ENCODE measurements at regions not wholly inside any gene's neighbourhood (a gene's known extent, or its start where the extent isn't known, plus 50 kb on each side); places are given as distances from the start of the nearest gene placed in this dataset.
"Not testable (repeated sequence)": the region's sequence is repeated elsewhere in the genome, so short reads cannot be mapped to it uniquely, and the experiment has no call there.

- no peaks in the 10 kb centered on the region for H3K4me1 ChIP-seq (ENCODE audit: control insufficient read depth, insufficient read depth, low read length)
- no peak overlapping the region for H3K27ac ChIP-seq (ENCODE audit: low read depth, low read length)
- H3K36me3 ChIP-seq (ENCODE audit: control insufficient read depth, insufficient read depth, low read length): no peaks in the 10 kb centered on the region
- H3K27me3 Mint-ChIP-seq (ENCODE audit: insufficient read depth): no peaks in the 10 kb centered on the region
- no peaks in the 10 kb centered on the region for H3K27me3 ChIP-seq (ENCODE audit: control insufficient read depth, insufficient read depth, low read length, poor library complexity, severe bottlenecking)
- H3K9ac ChIP-seq (ENCODE audit: extremely low read depth, low read length, poor library complexity, severe bottlenecking): no peak overlapping the region
- DNase-seq: no peak
- no peak for TF ChIP-seq CTCF (conservative IDR thresholded peaks at IDR 0.05)
- H3K4me1 Mint-ChIP-seq: peaks cover 13% of the 10 kb centered on the region
- WGBS, 2 experiments (ENCODE audit: insufficient coverage in 1 of 2, insufficient read length in 1 of 2): 87% methylated on average over 1 of the region's 1 CpG; no CpG with 5 or more reads in 1 of the 2 experiments
- no peaks in the 10 kb centered on the region for H3K36me3 Mint-ChIP-seq (ENCODE audit: low read depth)
- no peak overlapping the region for H3K27ac Mint-ChIP-seq
- no peak overlapping the region for H3K4me3 ChIP-seq (ENCODE audit: low read length)
- peaks cover 12% of the 10 kb centered on the region for H3K9me3 Mint-ChIP-seq
- peaks cover 13% of the 10 kb centered on the region for H3K9me3 ChIP-seq (ENCODE audit: control insufficient read depth, low read length)
- no peak overlapping the region for H3K4me3 Mint-ChIP-seq
Observed at GRCh38 chr16:48064971-48065370, 90.8 kb downstream of the ABCC12 start.

- no peaks in the 10 kb centered on the region for H3K27me3 ChIP-seq (ENCODE audit: control insufficient read depth, insufficient read depth, low read length, poor library complexity, severe bottlenecking)
- Mint-ChIP-seq H3K9me3 (peaks cover 16% of the 10 kb centered on the region), H3K36me3 (ENCODE audit: low read depth) (peaks cover 2% of the 10 kb centered on the region), H3K27ac (no peak overlapping the region), H3K4me3 (no peak overlapping the region), H3K4me1 (peaks cover 12% of the 10 kb centered on the region), H3K27me3 (ENCODE audit: insufficient read depth) (no peaks in the 10 kb centered on the region)
- H3K27ac ChIP-seq (ENCODE audit: low read depth, low read length): no peak overlapping the region
- H3K9me3 ChIP-seq (ENCODE audit: control insufficient read depth, low read length): peaks cover 13% of the 10 kb centered on the region
- no peaks in the 10 kb centered on the region for H3K4me1 ChIP-seq (ENCODE audit: control insufficient read depth, insufficient read depth, low read length)
- no peak for TF ChIP-seq CTCF (conservative IDR thresholded peaks at IDR 0.05)
- DNase-seq: no peak
- no peaks in the 10 kb centered on the region for H3K36me3 ChIP-seq (ENCODE audit: control insufficient read depth, insufficient read depth, low read length)
- no peak overlapping the region for H3K4me3 ChIP-seq (ENCODE audit: low read length)
- no peak overlapping the region for H3K9ac ChIP-seq (ENCODE audit: extremely low read depth, low read length, poor library complexity, severe bottlenecking)
Observed at GRCh38 chr16:48062681-48063080, 93.1 kb downstream of the ABCC12 start.

DNA sequence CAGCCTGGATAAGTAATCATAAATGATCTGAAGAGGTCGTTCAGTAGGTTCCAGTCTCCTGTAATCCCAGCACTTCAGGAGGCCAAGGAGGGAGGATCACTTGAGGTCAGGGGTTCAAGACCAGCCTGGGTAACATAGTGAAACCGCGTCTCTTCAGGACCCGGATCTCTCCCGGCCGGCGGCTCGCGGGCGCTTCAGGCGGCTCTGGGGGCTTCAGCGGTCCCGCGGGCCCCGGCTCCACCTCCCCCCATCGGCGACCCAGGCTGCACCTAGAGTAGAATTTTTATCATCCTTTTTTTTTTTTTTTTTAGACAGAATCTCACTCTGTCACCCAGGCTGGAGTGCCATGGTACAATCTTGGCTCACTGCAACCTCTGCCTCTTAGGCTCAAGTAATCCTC lies 95.9 kb downstream of the ABCC12 start:
- H3K27ac Mint-ChIP-seq: no peak overlapping the region
- no peak overlapping the region for H3K27ac ChIP-seq (ENCODE audit: low read depth, low read length)
- H3K36me3 ChIP-seq (ENCODE audit: control insufficient read depth, insufficient read depth, low read length): no peaks in the 10 kb centered on the region
- H3K9ac ChIP-seq (ENCODE audit: extremely low read depth, low read length, poor library complexity, severe bottlenecking): no peak overlapping the region
- H3K36me3 Mint-ChIP-seq (ENCODE audit: low read depth): peaks cover 2% of the 10 kb centered on the region
- H3K4me3 Mint-ChIP-seq: no peak overlapping the region
- WGBS, 2 experiments (ENCODE audit: insufficient coverage in 1 of 2, insufficient read length in 1 of 2): 93 to 96% methylated on average over 15 to 17 of the region's 17 CpGs
- DNase-seq: no peak
- H3K4me1 ChIP-seq (ENCODE audit: control insufficient read depth, insufficient read depth, low read length): peaks cover 4% of the 10 kb centered on the region
- peaks cover 16% of the 10 kb centered on the region for H3K9me3 Mint-ChIP-seq
- peaks cover 12% of the 10 kb centered on the region for H3K4me1 Mint-ChIP-seq
- H3K27me3 Mint-ChIP-seq (ENCODE audit: insufficient read depth): no peaks in the 10 kb centered on the region
- no peak overlapping the region for H3K4me3 ChIP-seq (ENCODE audit: low read length)
- no peak for TF ChIP-seq CTCF (conservative IDR thresholded peaks at IDR 0.05)
- H3K27me3 ChIP-seq (ENCODE audit: control insufficient read depth, insufficient read depth, low read length, poor library complexity, severe bottlenecking): no peaks in the 10 kb centered on the region
- peaks cover 13% of the 10 kb centered on the region for H3K9me3 ChIP-seq (ENCODE audit: control insufficient read depth, low read length)

- 95 to 96% methylated on average over 8 to 25 of the region's 25 CpGs for WGBS, 2 experiments (ENCODE audit: insufficient coverage in 1 of 2, insufficient read length in 1 of 2)
- H3K27ac ChIP-seq (ENCODE audit: low read depth, low read length); H3K27me3 Mint-ChIP-seq (ENCODE audit: insufficient read depth): not testable (repeated sequence)
Observed at GRCh38 chr16:48059190-48059589, 96.6 kb downstream of the ABCC12 start.

More at GRCh38 chr16:48059190-48059589, 96.6 kb downstream of the ABCC12 start:
- not testable (repeated sequence) for H3K4me1 ChIP-seq (ENCODE audit: control insufficient read depth, insufficient read depth, low read length); H3K9me3 ChIP-seq (ENCODE audit: control insufficient read depth, low read length); H3K36me3 Mint-ChIP-seq (ENCODE audit: low read depth); H3K4me3 ChIP-seq (ENCODE audit: low read length); DNase-seq; H3K27me3 ChIP-seq (ENCODE audit: control insufficient read depth, insufficient read depth, low read length, poor library complexity, severe bottlenecking); H3K4me3 Mint-ChIP-seq; H3K27ac Mint-ChIP-seq; H3K9ac ChIP-seq (ENCODE audit: extremely low read depth, low read length, poor library complexity, severe bottlenecking); H3K36me3 ChIP-seq (ENCODE audit: control insufficient read depth, insufficient read depth, low read length)
- Mint-ChIP-seq H3K4me1 (peaks cover 11% of the 10 kb centered on the region), H3K9me3 (peaks cover 16% of the 10 kb centered on the region)

All from endodermal cell (in vitro differentiated cells).